IMR-90 (cell line): ENCODE measurements at regions not wholly inside any gene's neighbourhood (a gene's known extent, or its start where the extent isn't known, plus 50 kb on each side); places are given as distances from the start of the nearest gene placed in this dataset.

ENCODE experiments used
- BHLHE40 ChIP-seq: fragments of 150-350 bp; IDR thresholded peaks from 2 replicates; pipeline ENCODE4 v1.6.1; 2016; ENCODE audit warnings: mild to moderate bottlenecking, low read depth, low read length
- CEBPB ChIP-seq: IDR thresholded peaks from 2 replicates; pipeline ENCODE4 v1.6.1; 2012; ENCODE audit warnings: low read depth, low read length, improper control_type of control experiment
- CHD1 ChIP-seq: IDR thresholded peaks from 2 replicates; pipeline ENCODE4 v1.6.1; 2012; ENCODE audit warnings: low read depth, low read length, improper control_type of control experiment
- CTCF ChIP-seq: conservative IDR thresholded peaks from 2 replicates; pipeline ENCODE4 v1.5.1; 2012; ENCODE audit warnings: mild to moderate bottlenecking, low read depth, low read length, improper control_type of control experiment
- ELK1 ChIP-seq: fragments of 150-350 bp; IDR thresholded peaks from 2 replicates; pipeline ENCODE4 v1.6.1; 2016; ENCODE audit warnings: low read depth, mild to moderate bottlenecking, low read length, moderate library complexity, borderline replicate concordance
- FOS ChIP-seq: fragments of 150-350 bp; IDR thresholded peaks from 2 replicates; pipeline ENCODE4 v1.6.1; 2016; ENCODE audit warnings: low read depth, low read length
- MAFK ChIP-seq: IDR thresholded peaks from 2 replicates; pipeline ENCODE4 v1.6.1; 2012; ENCODE audit warnings: low read depth, low read length, improper control_type of control experiment
- MXI1 ChIP-seq: IDR thresholded peaks from 2 replicates; pipeline ENCODE4 v1.6.1; 2012; ENCODE audit warnings: low read depth, mild to moderate bottlenecking, low read length, moderate library complexity, borderline replicate concordance
- NFE2L2 ChIP-seq: fragments of 150-350 bp; IDR thresholded peaks from 2 replicates; pipeline ENCODE4 v1.6.1; 2016; ENCODE audit warnings: low read depth, mild to moderate bottlenecking, low read length
- POLR2A ChIP-seq: IDR thresholded peaks from 2 replicates; pipeline ENCODE4 v1.6.1; 2012; ENCODE audit warnings: mild to moderate bottlenecking, low read depth, low read length
- RAD21 ChIP-seq: IDR thresholded peaks from 2 replicates; pipeline ENCODE4 v1.6.1; 2012; ENCODE audit warnings: low read length, improper control_type of control experiment
- RFX5 ChIP-seq: IDR thresholded peaks from 2 replicates; pipeline ENCODE4 v1.8.0; 2012; ENCODE audit warnings: low read depth, mild to moderate bottlenecking, low read length, moderate library complexity
- SMC3 ChIP-seq: fragments of 150-350 bp; IDR thresholded peaks from 2 replicates; pipeline ENCODE4 v1.6.1; 2016; ENCODE audit warnings: low read depth, mild to moderate bottlenecking, antibody characterized with exemption, low read length, moderate library complexity

- TF ChIP-seq CTCF = no peak
- peak; percentile 73 for TF ChIP-seq MAFK
- TF ChIP-seq POLR2A = no peak
- TF ChIP-seq ELK1 = no peak
- TF ChIP-seq RFX5 = no peak
- no peak for TF ChIP-seq RAD21
- no peak for TF ChIP-seq CEBPB
- TF ChIP-seq BHLHE40 = no peak
- TF ChIP-seq FOS = no peak
- TF ChIP-seq SMC3 = no peak
- no peak for TF ChIP-seq MXI1
- no peak for TF ChIP-seq CHD1
- TF ChIP-seq NFE2L2 = no peak
These were observed 113.7 kb downstream of the BMP15 start for GRCh38 chrX:51024106-51024696.
